22Rv1 (cell line): ENCODE measurements at regions not wholly inside any gene's neighbourhood (a gene's known extent, or its start where the extent isn't known, plus 50 kb on each side); places are given as distances from the start of the nearest gene placed in this dataset.

Experiments
- H3K27ac ChIP-seq: fragments of 450-650 bp; 2 replicates; pipeline ENCODE4 v1.5.1; 2017
- ZFX ChIP-seq: fragments of 450-650 bp; IDR thresholded peaks from 2 replicates; pipeline ENCODE4 v1.6.1; 2017; ENCODE audit warnings: antibody characterized with exemption, borderline replicate concordance
- TF ChIP-seq, protein P1 (sequence below): fragments of 450-650 bp; IDR thresholded peaks from 2 replicates; pipeline ENCODE4 v1.5.1; 2017; ENCODE audit warnings: mild to moderate bottlenecking

DNA sequence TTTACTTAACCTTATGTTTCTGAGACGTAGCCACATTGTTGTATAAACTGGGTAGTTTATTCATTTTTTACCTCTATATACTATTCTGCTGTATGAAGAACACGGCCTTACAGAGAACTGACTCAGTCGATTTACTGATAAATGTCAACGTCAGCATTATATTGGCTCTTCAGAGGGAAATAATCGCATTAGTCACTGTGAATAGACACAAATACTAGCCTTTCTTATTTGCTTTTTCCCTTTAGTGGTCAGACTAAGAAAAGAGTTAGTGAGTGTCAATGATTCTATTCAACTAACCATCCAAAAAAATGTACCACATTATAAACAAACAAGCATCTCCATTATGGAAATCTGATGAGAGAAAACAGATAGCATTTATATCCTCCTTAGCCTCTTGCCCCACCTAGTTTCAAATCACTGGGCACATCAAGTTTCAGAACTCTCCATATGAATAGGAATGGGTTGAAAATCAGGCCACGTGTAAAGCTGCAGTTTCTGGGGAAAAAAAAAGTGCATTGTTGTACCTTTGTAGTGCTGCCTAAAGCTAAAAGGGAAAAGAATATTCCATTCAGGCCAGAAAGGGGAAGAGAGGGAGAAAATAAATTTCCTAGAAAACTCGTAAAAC is 146.7 kb upstream of the VCX3A start:
- no peak overlapping the region for H3K27ac ChIP-seq
- TF ChIP-seq, protein P1, sequence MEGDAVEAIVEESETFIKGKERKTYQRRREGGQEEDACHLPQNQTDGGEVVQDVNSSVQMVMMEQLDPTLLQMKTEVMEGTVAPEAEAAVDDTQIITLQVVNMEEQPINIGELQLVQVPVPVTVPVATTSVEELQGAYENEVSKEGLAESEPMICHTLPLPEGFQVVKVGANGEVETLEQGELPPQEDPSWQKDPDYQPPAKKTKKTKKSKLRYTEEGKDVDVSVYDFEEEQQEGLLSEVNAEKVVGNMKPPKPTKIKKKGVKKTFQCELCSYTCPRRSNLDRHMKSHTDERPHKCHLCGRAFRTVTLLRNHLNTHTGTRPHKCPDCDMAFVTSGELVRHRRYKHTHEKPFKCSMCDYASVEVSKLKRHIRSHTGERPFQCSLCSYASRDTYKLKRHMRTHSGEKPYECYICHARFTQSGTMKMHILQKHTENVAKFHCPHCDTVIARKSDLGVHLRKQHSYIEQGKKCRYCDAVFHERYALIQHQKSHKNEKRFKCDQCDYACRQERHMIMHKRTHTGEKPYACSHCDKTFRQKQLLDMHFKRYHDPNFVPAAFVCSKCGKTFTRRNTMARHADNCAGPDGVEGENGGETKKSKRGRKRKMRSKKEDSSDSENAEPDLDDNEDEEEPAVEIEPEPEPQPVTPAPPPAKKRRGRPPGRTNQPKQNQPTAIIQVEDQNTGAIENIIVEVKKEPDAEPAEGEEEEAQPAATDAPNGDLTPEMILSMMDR: no peak
- no peak for TF ChIP-seq ZFX

DNA sequence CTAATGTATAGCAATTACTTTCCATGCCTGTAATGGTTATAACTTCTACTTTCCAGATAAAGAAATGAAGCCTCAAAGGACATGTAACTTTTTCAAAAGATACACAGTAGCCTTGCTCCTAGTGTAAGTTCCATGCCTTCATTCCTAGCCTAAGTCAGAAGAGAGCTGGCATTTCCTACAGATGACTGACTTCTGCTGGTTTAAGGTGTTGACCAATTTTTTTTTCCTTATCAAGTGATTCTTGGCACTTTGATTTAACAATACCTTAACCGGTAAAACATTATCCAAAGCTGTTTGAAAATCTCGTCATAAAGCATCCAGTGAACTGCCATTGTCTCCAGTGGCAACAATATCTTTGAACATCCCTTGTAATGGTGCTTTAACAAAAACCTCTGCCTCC is 145.1 kb upstream of the VCX3A start:
- no peak for TF ChIP-seq ZFX
- TF ChIP-seq, protein P1: no peak
- H3K27ac ChIP-seq: no peak overlapping the region

DNA sequence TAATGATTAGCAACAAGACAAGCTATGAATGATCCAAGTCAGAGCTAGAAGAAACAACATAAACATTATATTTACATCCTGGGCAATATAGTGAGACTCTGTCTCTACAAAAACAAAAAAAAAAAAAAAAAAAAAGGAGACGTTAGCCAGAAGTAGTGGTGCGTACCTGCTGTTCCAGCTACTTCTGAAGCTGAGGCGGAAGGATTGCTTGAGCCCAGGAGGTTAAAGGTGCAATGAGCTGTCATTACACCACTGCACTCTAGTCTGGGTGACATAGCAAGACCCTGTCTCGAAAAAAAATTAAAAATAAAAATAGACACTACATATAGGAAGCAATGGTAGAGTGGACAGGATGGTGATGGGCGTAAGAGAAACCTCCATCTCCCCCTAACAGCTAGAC is 144.6 kb upstream of the VCX3A start:
- TF ChIP-seq ZFX: no peak
- no peak overlapping the region for H3K27ac ChIP-seq

- no peak for TF ChIP-seq ZFX
- TF ChIP-seq, protein P1: no peak
- no peak overlapping the region for H3K27ac ChIP-seq
Measured at GRCh38 chrX:6678313-6678712, 143.4 kb upstream of the VCX3A start.

DNA sequence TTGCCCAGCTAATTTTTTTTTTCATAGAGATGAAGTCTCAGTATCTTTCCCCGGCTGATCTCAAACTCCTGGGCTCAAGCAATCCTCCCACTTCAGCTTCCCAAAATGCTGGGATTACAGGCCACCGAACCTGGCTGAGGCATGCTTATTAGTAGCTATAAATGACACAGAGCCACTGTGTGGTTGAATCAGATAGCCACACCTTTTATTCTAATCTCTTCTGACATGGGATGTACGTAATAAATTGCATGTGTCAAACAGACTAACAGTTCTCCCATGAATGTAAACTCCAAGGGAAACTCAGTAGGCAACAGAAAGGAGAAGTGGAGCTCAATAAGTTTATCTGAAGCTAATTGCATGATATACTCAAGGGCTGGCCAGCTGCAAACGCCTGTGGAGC is 139.8 kb upstream of the VCX3A start:
- TF ChIP-seq ZFX: no peak
- TF ChIP-seq, protein P1: no peak
- H3K27ac ChIP-seq: no peak overlapping the region

DNA sequence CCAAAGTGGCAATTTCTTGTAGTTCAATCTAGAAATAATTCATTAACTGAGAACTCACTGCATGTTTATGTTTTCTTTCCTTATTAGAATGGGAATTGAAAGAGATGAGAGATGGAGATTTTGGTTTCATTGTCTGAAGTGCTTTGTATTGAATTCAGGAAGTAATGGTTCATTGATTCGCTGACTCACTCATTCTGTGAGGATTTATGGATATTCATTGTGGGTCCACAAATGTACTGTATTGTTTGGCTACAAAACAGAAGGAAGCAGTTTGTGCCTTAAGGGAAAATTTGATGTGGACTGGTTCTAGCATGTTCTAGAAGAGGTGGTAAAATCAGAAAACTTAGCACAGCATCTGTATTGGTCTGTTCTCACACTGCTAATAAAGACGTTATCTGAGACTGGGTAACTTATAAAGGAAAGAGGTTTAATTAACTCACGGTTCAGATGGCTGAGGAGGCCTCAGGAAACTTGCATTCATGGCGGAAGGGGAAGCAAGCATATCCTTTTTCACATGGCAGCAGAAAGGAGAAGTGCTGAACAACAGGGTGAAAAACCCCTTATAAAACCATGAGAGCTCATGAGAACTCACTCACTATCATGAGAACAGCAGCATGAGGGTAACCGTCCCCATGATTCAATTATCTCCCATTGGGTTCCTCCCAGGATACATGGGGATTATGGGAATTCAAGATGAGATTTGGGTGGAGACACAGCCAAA is 132.3 kb upstream of the VCX3A start:
- H3K27ac ChIP-seq: no peak overlapping the region

DNA sequence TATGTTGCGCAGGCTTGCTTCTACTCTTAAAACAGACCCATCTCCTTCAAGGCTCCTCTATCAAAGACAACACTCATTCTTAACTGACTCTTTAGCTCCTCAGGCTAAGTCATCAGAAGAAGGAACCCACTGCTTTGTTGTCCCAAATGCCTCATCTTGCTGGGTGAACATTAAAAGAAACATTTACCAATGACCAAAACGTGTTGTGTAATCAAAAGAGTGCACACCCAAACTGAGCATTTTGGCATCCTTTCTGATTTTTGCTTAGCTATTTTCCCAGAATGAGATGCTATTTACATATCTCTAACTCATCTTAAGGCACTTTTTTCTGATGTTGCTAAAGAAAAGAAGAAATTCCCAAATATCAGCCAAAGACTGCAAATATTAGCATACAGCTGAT is 131.7 kb upstream of the VCX3A start:
- TF ChIP-seq, protein P1: no peak
- TF ChIP-seq ZFX: no peak
- H3K27ac ChIP-seq: no peak overlapping the region

More for the DNA sequence above, 132.3 kb upstream of the VCX3A start:
- TF ChIP-seq, protein P1: no peak
- no peak for TF ChIP-seq ZFX
